ENCODE measurements at regions not wholly inside any gene's neighbourhood (a gene's known extent, or its start where the extent isn't known, plus 50 kb on each side); places are given as distances from the start of the nearest gene placed in this dataset.

DNA sequence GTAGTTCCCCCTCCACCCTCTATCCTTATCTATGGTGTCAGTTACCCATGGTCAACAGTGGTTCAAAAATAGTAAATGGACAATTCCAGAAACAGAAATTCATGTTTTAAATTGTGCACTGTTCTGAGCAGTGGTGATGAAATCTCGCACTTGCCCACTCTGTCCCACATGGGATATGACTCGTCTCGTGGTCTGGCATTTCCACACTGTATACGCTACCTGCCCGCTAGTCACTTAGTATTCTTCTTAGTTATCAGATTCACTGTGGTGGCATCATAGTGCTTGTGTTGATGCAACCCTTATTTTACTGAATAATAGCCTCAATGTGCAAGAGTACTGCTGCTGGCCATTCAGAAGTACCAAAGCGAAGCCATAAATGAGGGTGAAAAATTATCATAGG, 507.0 kb downstream of the SNAPC1 start:
- TF ChIP-seq, protein P1, sequence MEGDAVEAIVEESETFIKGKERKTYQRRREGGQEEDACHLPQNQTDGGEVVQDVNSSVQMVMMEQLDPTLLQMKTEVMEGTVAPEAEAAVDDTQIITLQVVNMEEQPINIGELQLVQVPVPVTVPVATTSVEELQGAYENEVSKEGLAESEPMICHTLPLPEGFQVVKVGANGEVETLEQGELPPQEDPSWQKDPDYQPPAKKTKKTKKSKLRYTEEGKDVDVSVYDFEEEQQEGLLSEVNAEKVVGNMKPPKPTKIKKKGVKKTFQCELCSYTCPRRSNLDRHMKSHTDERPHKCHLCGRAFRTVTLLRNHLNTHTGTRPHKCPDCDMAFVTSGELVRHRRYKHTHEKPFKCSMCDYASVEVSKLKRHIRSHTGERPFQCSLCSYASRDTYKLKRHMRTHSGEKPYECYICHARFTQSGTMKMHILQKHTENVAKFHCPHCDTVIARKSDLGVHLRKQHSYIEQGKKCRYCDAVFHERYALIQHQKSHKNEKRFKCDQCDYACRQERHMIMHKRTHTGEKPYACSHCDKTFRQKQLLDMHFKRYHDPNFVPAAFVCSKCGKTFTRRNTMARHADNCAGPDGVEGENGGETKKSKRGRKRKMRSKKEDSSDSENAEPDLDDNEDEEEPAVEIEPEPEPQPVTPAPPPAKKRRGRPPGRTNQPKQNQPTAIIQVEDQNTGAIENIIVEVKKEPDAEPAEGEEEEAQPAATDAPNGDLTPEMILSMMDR (IDR thresholded peaks at IDR 0.05): no peak
- no peak for TF ChIP-seq POLR2A (IDR thresholded peaks at IDR 0.05)

Measured in testis (tissue), 2 donors.